CD14-positive monocyte (primary cell): ENCODE measurements at regions not wholly inside any gene's neighbourhood (a gene's known extent, or its start where the extent isn't known, plus 50 kb on each side); places are given as distances from the start of the nearest gene placed in this dataset.

Source experiments
- DNase-seq, 3 donors: peaks; one replicate each; pipeline ENCODE4 v3.0.0-alpha.2; 2011 to 2022
- H2AFZ ChIP-seq: 2 replicates; pipeline ENCODE4 v1.6.0; 2012; ENCODE audit warnings: mild to moderate bottlenecking, low read depth, low read length, inconsistent platforms; ENCODE audit not compliant: insufficient read depth, poor library complexity, severe bottlenecking
- H3K27ac ChIP-seq, 2 donors: 1 replicate in 1 of 2; 2 replicates in 1 of 2; pipeline ENCODE4 v1.5.1; 2012 to 2013; ENCODE audit warnings: low read length in 2 of 2, control low read depth in 1 of 2, inconsistent platforms in 1 of 2, low read depth in 1 of 2, mild to moderate bottlenecking in 1 of 2
- H3K27me3 ChIP-seq, 2 donors: one replicate each; pipeline versions ENCODE4 v1.6.0 to v1.6.1; 2011 to 2013; ENCODE audit warnings: low read length in 2 of 2; ENCODE audit not compliant: control insufficient read depth in 2 of 2, insufficient read depth in 2 of 2
- H3K36me3 ChIP-seq, 2 donors: replicated peaks in 1 of 2; 1 replicate in 1 of 2; 2 replicates in 1 of 2; pipeline versions ENCODE4 v1.5.1 to v1.6.1; 2012 to 2013; ENCODE audit warnings: low read length in 2 of 2, control low read depth in 1 of 2, inconsistent platforms in 1 of 2, mild to moderate bottlenecking in 1 of 2; ENCODE audit not compliant: insufficient read depth in 2 of 2, control insufficient read depth in 1 of 2
- H3K4me1 ChIP-seq, 2 donors: 1 replicate in 1 of 2; 2 replicates in 1 of 2; pipeline versions ENCODE4 v1.5.1 to v1.6.1; 2012 to 2013; ENCODE audit warnings: low read length in 2 of 2, control low read depth in 1 of 2, inconsistent platforms in 1 of 2, mild to moderate bottlenecking in 1 of 2, moderate library complexity in 1 of 2; ENCODE audit not compliant: insufficient read depth in 2 of 2, control insufficient read depth in 1 of 2
- H3K4me2 ChIP-seq: replicated peaks from 2 replicates; pipeline ENCODE3; 2012; ENCODE audit warnings: low read length, moderate library complexity, mild to moderate bottlenecking; ENCODE audit not compliant: poor library complexity, severe bottlenecking; ENCODE audit errors: extremely low read depth
- H3K4me3 ChIP-seq, 3 experiments: fragments of 200-600 bp in 1 of 3; sonication (generic) in 1 of 3; replicated peaks in 1 of 3; 1 replicate in 2 of 3; 2 replicates in 1 of 3; pipeline ENCODE4 v1.5.1; 2011 to 2013; ENCODE audit warnings: low read length in 3 of 3, mild to moderate bottlenecking in 3 of 3, control low read depth in 2 of 3, low read depth in 2 of 3, inconsistent platforms in 1 of 3, moderate library complexity in 1 of 3
- H3K79me2 ChIP-seq: 2 replicates; pipeline ENCODE4 v1.6.0; 2012; ENCODE audit warnings: mild to moderate bottlenecking, control low read depth, inconsistent platforms, low read length, moderate library complexity; ENCODE audit not compliant: insufficient read depth
- H3K9ac ChIP-seq: 2 replicates; pipeline ENCODE4 v1.6.0; 2017; ENCODE audit warnings: low read length, mild to moderate bottlenecking; ENCODE audit not compliant: insufficient read depth, poor library complexity, severe bottlenecking
- H3K9me3 ChIP-seq, 2 donors: replicated peaks in 1 of 2; 1 replicate in 1 of 2; 2 replicates in 1 of 2; pipeline versions ENCODE4 v1.5.1 to v1.6.1; 2012 to 2013; ENCODE audit warnings: low read length in 2 of 2, control low read depth in 1 of 2; ENCODE audit not compliant: control insufficient read depth in 1 of 2, insufficient read depth in 1 of 2
- H4K20me1 ChIP-seq: 2 replicates; pipeline ENCODE4 v1.6.0; 2012; ENCODE audit warnings: mild to moderate bottlenecking, low read length, control low read depth, moderate library complexity; ENCODE audit not compliant: insufficient read depth
- H3K27ac Mint-ChIP-seq, 7 donors: one replicate each; pipeline ENCODE4 v1.8.0; 2020; ENCODE audit warnings: mild to moderate bottlenecking in 7 of 7, mixed read lengths in 7 of 7, moderate library complexity in 6 of 7, inconsistent platforms in 2 of 7
- H3K27me3 Mint-ChIP-seq, 3 donors: one replicate each; pipeline ENCODE4 v1.8.0; 2021 to 2022; ENCODE audit warnings: low read depth in 3 of 3, mild to moderate bottlenecking in 3 of 3, mixed read lengths in 3 of 3, moderate library complexity in 3 of 3, inconsistent platforms in 1 of 3
- H3K36me3 Mint-ChIP-seq, 2 donors: one replicate each; pipeline ENCODE4 v1.8.0; 2020; ENCODE audit warnings: mixed read lengths in 2 of 2, inconsistent platforms in 1 of 2, mild to moderate bottlenecking in 1 of 2
- H3K4me1 Mint-ChIP-seq: one replicate; pipeline ENCODE4 v1.8.0; 2020; ENCODE audit warnings: mild to moderate bottlenecking, mixed read lengths
- H3K4me3 Mint-ChIP-seq, 2 donors: one replicate each; pipeline ENCODE4 v1.8.0; 2020; ENCODE audit warnings: mild to moderate bottlenecking in 2 of 2, mixed read lengths in 2 of 2, moderate library complexity in 1 of 2
- H3K9me3 Mint-ChIP-seq, 7 donors: one replicate each; pipeline ENCODE4 v1.8.0; 2020 to 2022; ENCODE audit warnings: mixed read lengths in 7 of 7, mild to moderate bottlenecking in 6 of 7, moderate library complexity in 6 of 7, inconsistent platforms in 2 of 7
- WGBS: methylation state at CpG from one replicate; pipeline ENCODE4 v1.1.5; 2013; ENCODE audit warnings: missing lambda C conversion rate; ENCODE audit not compliant: insufficient coverage; 5-methylcytosine and 5-hydroxymethylcytosine counted together
- intact Hi-C, 2 donors: fragments of 100-400 bp; cut with micrococcal nuclease; formaldehyde crosslinking; loops; one replicate each; pipeline versions ENCODE4 v1.15.0 to v1.15.1; 2023
- TF ChIP-seq, protein P1 (sequence below): fragments of 200-600 bp; IDR thresholded peaks from one replicate; pipeline ENCODE4 v1.8.0; 2022; ENCODE audit warnings: antibody characterized with exemption, mild to moderate bottlenecking

DNA sequence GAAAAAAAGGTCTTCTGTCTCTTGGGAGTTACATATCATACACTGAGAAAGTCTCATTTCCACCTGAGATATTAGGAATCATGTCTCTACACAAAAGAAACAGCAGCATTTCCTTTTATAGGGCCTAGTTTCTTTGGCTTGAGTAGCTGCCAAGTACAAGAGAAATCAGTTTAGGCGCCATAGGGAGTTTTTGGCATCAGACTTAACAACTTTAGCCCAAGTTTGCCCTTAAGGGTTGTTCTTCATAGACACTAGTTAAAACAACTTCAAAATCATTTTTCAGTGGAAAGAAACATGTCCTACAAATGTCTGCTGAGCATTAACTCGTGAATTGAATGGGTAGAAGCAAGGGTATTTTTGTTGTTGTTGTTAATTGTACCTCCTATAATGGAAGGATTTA, 587.0 kb upstream of the DSEL start:
- H3K27ac Mint-ChIP-seq, result no peak overlapping the region

GRCh38 chr18:68102117-68102516, 585.6 kb upstream of the DSEL start:
- Histone ChIP-seq H3K4me2 (no peak overlapping the region), H4K20me1 (no peaks in the 10 kb centered on the region), H3K36me3 (no peaks in the 10 kb centered on the region), H2AFZ (no peak overlapping the region), H3K27me3 (no peaks in the 10 kb centered on the region), H3K4me1 (no peaks in the 10 kb centered on the region), H3K4me3 (no peak overlapping the region), H3K27ac (no peak overlapping the region), H3K9me3 (no peaks in the 10 kb centered on the region), H3K79me2 (no peaks in the 10 kb centered on the region), H3K9ac (no peak overlapping the region)
- intact Hi-C loops, result no loop called here
- Mint-ChIP-seq H3K4me3 (no peak overlapping the region), H3K27ac (no peak overlapping the region), H3K36me3 (no peaks in the 10 kb centered on the region), H3K4me1 (no peaks in the 10 kb centered on the region), H3K27me3 (no peaks in the 10 kb centered on the region), H3K9me3 (peaks cover 0 to 2% (median 0%) of the 10 kb centered on the region in 7 donors)
- DNase-seq, result no peak
- no CpG with 5 or more reads among the region's 4 CpGs for WGBS
- TF ChIP-seq, protein P1, sequence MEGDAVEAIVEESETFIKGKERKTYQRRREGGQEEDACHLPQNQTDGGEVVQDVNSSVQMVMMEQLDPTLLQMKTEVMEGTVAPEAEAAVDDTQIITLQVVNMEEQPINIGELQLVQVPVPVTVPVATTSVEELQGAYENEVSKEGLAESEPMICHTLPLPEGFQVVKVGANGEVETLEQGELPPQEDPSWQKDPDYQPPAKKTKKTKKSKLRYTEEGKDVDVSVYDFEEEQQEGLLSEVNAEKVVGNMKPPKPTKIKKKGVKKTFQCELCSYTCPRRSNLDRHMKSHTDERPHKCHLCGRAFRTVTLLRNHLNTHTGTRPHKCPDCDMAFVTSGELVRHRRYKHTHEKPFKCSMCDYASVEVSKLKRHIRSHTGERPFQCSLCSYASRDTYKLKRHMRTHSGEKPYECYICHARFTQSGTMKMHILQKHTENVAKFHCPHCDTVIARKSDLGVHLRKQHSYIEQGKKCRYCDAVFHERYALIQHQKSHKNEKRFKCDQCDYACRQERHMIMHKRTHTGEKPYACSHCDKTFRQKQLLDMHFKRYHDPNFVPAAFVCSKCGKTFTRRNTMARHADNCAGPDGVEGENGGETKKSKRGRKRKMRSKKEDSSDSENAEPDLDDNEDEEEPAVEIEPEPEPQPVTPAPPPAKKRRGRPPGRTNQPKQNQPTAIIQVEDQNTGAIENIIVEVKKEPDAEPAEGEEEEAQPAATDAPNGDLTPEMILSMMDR, result no peak

More for the DNA sequence above, 587.0 kb upstream of the DSEL start:
- no peak overlapping the region for H3K4me3 Mint-ChIP-seq
- H3K4me1 ChIP-seq, result no peaks in the 10 kb centered on the region
- no peak overlapping the region for H2AFZ ChIP-seq
- intact Hi-C loops, result no loop called here
- no peaks in the 10 kb centered on the region for H3K36me3 Mint-ChIP-seq
- no peak overlapping the region for H3K9ac ChIP-seq
- H3K9me3 ChIP-seq, result no peaks in the 10 kb centered on the region
- H3K27me3 Mint-ChIP-seq, result no peaks in the 10 kb centered on the region
- H3K79me2 ChIP-seq, result no peaks in the 10 kb centered on the region
- WGBS, result 71% methylated on average over 1 of the region's 2 CpGs
- no peak overlapping the region for H3K4me3 ChIP-seq
- TF ChIP-seq, protein P1, result no peak
- no peak overlapping the region for H3K4me2 ChIP-seq
- H3K27me3 ChIP-seq, result no peaks in the 10 kb centered on the region
- H3K4me1 Mint-ChIP-seq, result no peaks in the 10 kb centered on the region
- peaks cover 0 to 2% (median 0%) of the 10 kb centered on the region in 7 donors for H3K9me3 Mint-ChIP-seq
- H3K27ac ChIP-seq, result no peak overlapping the region
- H3K36me3 ChIP-seq, result no peaks in the 10 kb centered on the region
- DNase-seq, result no peak
- no peaks in the 10 kb centered on the region for H4K20me1 ChIP-seq
